ENCODE measurements at regions not wholly inside any gene's neighbourhood (a gene's known extent, or its start where the extent isn't known, plus 50 kb on each side); places are given as distances from the start of the nearest gene placed in this dataset.

DNA sequence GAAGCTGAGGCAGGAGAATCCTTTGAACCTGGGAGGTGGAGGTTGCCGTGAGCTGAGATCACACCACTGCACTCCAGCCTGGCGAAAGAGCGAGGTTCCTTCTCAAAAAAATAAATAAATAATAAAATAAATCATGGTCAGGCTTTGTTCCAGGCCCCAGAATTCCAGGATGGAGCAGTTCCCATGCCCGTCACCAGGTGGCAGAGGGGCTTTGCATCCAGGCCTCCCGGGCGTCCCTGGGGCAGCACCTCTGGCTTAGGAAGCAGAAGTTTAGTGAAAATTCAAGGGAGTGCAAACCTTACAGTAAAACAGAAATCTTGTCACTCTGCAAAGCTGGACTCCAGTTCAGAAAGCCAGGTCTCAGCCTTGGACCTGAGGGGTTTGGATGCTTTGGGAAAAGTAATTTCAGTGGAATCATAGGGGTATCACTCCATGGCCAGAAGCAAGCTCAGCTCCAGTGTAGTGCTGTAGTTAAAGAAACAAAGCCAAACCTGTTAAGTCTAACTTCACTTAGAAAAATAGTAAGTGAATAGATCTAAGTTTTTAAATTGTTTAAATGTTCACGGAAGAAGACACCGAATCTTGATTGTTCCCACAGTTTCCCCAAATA lies 512.7 kb downstream of the CMPK2 start:
- WGBS, 5 donors, result 63 to 79% (median 69%) methylated on average over 8 of the region's 8 CpGs
- peak overlapping the region in 7 of 8 donors; percentile 16 to 57 (median 30) for H3K27ac ChIP-seq
- no peaks in the 10 kb centered on the region for H3K9me3 ChIP-seq
- H3K27me3 ChIP-seq (replicated peaks in 1 of 7), result no peaks in the 10 kb centered on the region
- H3K4me1 ChIP-seq, result peaks cover 0 to 7% (median 3%) of the 10 kb centered on the region in 6 donors
- H3K36me3 ChIP-seq, result no peaks in the 10 kb centered on the region
- no peak overlapping the region for H3K4me3 ChIP-seq
- peak; percentile 76 for DNase-seq
- intact Hi-C loops (cut with DNase I; ENCODE audit: low total_unique reads), result no loop called here
- no peak for TF ChIP-seq POLR2AphosphoS5 (IDR thresholded peaks at IDR 0.05)
- TF ChIP-seq, protein P1, sequence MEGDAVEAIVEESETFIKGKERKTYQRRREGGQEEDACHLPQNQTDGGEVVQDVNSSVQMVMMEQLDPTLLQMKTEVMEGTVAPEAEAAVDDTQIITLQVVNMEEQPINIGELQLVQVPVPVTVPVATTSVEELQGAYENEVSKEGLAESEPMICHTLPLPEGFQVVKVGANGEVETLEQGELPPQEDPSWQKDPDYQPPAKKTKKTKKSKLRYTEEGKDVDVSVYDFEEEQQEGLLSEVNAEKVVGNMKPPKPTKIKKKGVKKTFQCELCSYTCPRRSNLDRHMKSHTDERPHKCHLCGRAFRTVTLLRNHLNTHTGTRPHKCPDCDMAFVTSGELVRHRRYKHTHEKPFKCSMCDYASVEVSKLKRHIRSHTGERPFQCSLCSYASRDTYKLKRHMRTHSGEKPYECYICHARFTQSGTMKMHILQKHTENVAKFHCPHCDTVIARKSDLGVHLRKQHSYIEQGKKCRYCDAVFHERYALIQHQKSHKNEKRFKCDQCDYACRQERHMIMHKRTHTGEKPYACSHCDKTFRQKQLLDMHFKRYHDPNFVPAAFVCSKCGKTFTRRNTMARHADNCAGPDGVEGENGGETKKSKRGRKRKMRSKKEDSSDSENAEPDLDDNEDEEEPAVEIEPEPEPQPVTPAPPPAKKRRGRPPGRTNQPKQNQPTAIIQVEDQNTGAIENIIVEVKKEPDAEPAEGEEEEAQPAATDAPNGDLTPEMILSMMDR (IDR thresholded peaks at IDR 0.05 in 8 of 11, conservative IDR thresholded peaks at IDR 0.05 in 3 of 11), result peak in 10 of 11 experiments; percentile 5 to 68 (median 50)

- TF ChIP-seq, protein P1 (IDR thresholded peaks at IDR 0.05 in 8 of 11, conservative IDR thresholded peaks at IDR 0.05 in 3 of 11), result no peak
- TF ChIP-seq POLR2AphosphoS5 (IDR thresholded peaks at IDR 0.05), result no peak
- Histone ChIP-seq H3K36me3 (no peaks in the 10 kb centered on the region), H3K4me1 (peaks cover 0 to 7% (median 3%) of the 10 kb centered on the region in 6 donors), H3K27ac (peak overlapping the region in 2 of 8 donors; percentile 19 to 41), H3K27me3 (replicated peaks in 1 of 7) (no peaks in the 10 kb centered on the region), H3K9me3 (no peaks in the 10 kb centered on the region), H3K4me3 (no peak overlapping the region)
- DNase-seq, result no peak
- intact Hi-C loops (cut with DNase I; ENCODE audit: low total_unique reads), result no loop called here
- 65 to 89% (median 81%) methylated on average over 4 of the region's 4 CpGs for WGBS, 5 donors
Observed at GRCh38 chr2:6353669-6354068, 512.0 kb downstream of the CMPK2 start.

GRCh38 chr2:6354546-6354945 lies 511.2 kb downstream of the CMPK2 start:
- 79 to 94% (median 93%) methylated on average over 2 of the region's 2 CpGs for WGBS, 5 donors
- Histone ChIP-seq H3K27me3 (replicated peaks in 1 of 7) (no peaks in the 10 kb centered on the region), H3K27ac (no peak overlapping the region), H3K36me3 (no peaks in the 10 kb centered on the region), H3K4me1 (peaks cover 0 to 7% (median 3%) of the 10 kb centered on the region in 6 donors), H3K9me3 (no peaks in the 10 kb centered on the region), H3K4me3 (no peak overlapping the region)
- DNase-seq, result no peak
- TF ChIP-seq POLR2A (IDR thresholded peaks at IDR 0.05) (no peak), POLR2AphosphoS5 (IDR thresholded peaks at IDR 0.05) (no peak)
- TF ChIP-seq, protein P1 (IDR thresholded peaks at IDR 0.05 in 8 of 11, conservative IDR thresholded peaks at IDR 0.05 in 3 of 11), result no peak
- intact Hi-C loops (cut with DNase I; ENCODE audit: low total_unique reads), result no loop called here

DNA sequence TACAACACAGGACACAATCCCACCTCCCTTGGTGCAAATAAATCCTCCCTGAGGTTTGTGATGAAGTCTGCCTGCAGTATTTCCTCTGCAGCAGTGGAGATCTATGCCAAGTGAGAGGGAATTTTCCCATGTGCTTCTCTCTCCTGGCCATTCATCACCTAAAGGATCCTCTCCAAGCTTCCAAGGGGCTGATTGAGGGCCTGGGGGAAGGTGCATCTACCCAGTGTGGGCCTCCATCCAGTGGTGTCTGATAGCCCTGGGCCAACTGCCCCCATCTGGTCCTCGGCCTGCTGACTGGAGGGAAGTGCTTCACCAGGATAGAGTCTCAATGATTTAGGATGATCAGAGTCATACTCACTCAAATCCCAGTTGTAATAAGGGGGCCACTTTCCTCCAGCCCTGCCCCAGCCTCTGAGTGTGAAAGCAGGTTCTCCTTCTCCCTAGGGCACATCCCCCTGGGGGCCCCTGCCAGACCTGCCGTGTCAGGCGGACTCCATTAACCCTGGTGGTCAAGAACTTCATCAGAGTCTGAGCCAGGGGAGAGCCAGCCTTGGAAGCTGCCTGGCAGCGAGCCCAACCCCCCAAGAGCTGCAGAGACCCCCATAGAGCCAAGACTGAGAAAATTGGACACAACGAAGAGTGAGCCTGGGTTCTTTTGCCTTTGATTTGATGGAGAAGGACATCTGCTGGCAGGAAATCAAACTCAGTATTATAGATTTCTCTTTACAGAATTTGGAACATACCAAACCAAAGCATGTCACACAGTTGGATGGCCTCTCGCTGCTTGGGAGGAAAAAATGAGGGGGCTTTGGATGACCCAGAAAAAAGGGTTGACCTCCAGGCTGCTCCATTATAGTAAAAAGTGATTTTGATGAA lies 509.6 kb downstream of the CMPK2 start:
- no peaks in the 10 kb centered on the region for H3K27me3 ChIP-seq (replicated peaks in 1 of 7)
- DNase-seq, result no peak
- no peaks in the 10 kb centered on the region for H3K36me3 ChIP-seq
- no peak overlapping the region for H3K4me3 ChIP-seq
- intact Hi-C loops (cut with DNase I; ENCODE audit: low total_unique reads), result loop anchor here (5.0 kb wide), 1 partner anchor 411 kb away; no protein-coding TSS in a partner anchor
- TF ChIP-seq POLR2AphosphoS5 (IDR thresholded peaks at IDR 0.05) (no peak), POLR2A (IDR thresholded peaks at IDR 0.05) (no peak)
- TF ChIP-seq, protein P1 (IDR thresholded peaks at IDR 0.05 in 8 of 11, conservative IDR thresholded peaks at IDR 0.05 in 3 of 11), result no peak
- WGBS, 5 donors, result 66 to 84% (median 72%) methylated on average over 5 to 6 of the region's 6 CpGs
- H3K9me3 ChIP-seq, result no peaks in the 10 kb centered on the region
- H3K27ac ChIP-seq, result no peak overlapping the region
- H3K4me1 ChIP-seq, result peaks cover 0 to 7% (median 3%) of the 10 kb centered on the region in 6 donors

Data from spleen (tissue), 11 donors.